22Rv1 (cell line): ENCODE measurements at regions not wholly inside any gene's neighbourhood (a gene's known extent, or its start where the extent isn't known, plus 50 kb on each side); places are given as distances from the start of the nearest gene placed in this dataset.

Source experiments
- H3K27ac ChIP-seq: fragments of 450-650 bp; 2 replicates; pipeline ENCODE4 v1.5.1; 2017
- ZFX ChIP-seq: fragments of 450-650 bp; IDR thresholded peaks from 2 replicates; pipeline ENCODE4 v1.6.1; 2017; ENCODE audit warnings: antibody characterized with exemption, borderline replicate concordance
- TF ChIP-seq, protein P1 (sequence below): fragments of 450-650 bp; IDR thresholded peaks from 2 replicates; pipeline ENCODE4 v1.5.1; 2017; ENCODE audit warnings: mild to moderate bottlenecking

DNA sequence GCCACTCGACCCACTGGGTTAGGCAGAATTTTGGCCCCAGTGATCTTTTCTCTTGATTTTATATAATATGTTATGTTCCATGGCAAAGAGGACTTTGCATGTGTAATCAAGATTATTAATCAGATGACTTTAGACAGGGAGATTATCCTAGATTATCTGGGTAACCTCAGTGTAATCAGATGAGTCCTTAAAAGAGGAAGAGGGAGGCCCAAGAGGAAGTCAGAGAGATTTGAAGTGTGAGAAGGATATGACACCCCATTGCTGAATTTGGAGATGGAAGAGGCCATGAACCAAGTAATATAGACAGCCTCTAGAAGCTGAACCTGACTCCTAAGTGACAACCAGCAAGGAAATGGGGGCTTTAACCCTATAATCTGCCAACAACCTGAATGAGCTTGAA is 117.1 kb upstream of the CSF3R start:
- no peak for TF ChIP-seq ZFX
- TF ChIP-seq, protein P1, sequence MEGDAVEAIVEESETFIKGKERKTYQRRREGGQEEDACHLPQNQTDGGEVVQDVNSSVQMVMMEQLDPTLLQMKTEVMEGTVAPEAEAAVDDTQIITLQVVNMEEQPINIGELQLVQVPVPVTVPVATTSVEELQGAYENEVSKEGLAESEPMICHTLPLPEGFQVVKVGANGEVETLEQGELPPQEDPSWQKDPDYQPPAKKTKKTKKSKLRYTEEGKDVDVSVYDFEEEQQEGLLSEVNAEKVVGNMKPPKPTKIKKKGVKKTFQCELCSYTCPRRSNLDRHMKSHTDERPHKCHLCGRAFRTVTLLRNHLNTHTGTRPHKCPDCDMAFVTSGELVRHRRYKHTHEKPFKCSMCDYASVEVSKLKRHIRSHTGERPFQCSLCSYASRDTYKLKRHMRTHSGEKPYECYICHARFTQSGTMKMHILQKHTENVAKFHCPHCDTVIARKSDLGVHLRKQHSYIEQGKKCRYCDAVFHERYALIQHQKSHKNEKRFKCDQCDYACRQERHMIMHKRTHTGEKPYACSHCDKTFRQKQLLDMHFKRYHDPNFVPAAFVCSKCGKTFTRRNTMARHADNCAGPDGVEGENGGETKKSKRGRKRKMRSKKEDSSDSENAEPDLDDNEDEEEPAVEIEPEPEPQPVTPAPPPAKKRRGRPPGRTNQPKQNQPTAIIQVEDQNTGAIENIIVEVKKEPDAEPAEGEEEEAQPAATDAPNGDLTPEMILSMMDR = no peak
- H3K27ac ChIP-seq = no peak overlapping the region

DNA sequence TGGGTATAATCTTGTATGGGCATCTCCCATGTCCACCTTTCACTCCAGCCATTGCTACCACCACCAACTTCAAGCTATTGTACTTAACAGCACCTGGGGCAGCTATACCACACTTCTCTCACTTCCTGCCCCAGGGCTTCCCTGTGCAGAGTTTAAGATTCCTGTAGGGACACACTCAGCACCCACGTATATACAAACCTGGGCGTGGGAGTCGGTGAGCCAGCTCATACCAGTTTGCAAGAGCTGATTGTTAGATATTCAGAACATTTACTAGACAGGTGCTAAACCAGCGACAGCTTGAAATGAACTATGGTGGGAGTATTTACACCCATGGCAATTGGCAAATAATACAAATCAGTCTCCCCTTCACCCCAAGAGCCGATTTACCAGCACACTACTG is 114.8 kb upstream of the CSF3R start:
- TF ChIP-seq ZFX = no peak
- TF ChIP-seq, protein P1 = no peak

DNA sequence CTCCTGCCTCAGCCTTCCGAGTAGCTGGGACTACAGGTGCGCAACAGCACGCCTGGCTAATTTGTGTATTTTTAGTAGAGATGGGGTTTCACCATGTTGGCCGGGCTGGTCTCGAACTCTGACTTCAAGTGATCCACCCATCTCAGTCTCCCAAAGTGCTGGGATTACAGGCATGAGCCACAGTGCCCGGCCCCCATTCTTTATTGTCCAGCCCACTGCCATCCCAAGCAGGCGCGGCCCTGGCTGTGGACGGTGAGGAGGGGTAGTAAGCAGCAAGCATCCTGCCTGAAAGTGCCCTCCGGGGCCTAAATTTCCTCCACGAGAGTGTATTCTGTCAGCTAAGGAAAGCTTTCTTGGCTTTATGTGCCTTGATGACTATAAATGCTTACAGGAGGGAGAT is 113.2 kb upstream of the CSF3R start:
- no peak overlapping the region for H3K27ac ChIP-seq
- TF ChIP-seq, protein P1 = no peak
- no peak for TF ChIP-seq ZFX

More for the DNA sequence above, 114.8 kb upstream of the CSF3R start:
- no peak overlapping the region for H3K27ac ChIP-seq

DNA sequence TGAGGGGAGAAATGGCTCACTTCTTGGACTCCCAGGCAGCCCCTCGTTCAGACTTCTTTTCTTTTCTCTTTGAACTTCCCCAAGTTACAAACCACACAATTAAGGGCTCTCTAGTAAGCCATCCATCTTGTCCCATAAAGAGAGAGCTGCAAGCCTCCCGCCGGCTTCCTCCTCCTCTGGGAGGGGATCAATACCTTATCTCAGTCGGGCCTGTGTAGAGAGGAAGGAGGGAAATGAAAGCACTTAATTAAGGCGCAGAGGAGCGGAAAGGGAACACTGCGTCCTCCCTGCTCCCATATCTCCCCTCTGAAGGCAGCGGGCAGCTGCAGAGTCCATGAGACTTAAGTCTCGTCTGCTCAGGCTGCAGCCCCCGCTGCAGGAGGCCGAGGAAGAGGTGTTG is 112.6 kb upstream of the CSF3R start:
- no peak overlapping the region for H3K27ac ChIP-seq
- TF ChIP-seq, protein P1 = no peak

DNA sequence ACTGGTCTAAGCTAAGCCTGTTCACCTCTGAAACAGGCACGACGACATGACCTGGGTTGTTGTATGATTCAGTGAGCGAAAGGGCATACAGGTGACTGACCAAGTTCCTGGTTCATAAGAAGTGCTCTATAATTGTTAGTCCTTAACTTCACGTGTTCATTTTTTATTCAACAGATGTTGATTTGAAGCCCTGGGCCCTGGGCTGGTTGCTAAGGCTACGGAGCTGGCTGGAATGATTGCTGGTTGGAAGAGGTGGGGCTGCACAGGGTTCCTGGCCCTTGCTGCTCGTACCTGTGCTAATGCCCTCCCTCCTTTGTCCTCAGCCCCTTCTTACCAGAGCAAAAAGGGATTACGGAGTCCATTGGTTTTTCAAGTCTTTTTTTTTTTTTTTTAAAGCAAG is 111.3 kb upstream of the CSF3R start:
- TF ChIP-seq, protein P1 = no peak
- TF ChIP-seq ZFX = no peak
- no peak overlapping the region for H3K27ac ChIP-seq

DNA sequence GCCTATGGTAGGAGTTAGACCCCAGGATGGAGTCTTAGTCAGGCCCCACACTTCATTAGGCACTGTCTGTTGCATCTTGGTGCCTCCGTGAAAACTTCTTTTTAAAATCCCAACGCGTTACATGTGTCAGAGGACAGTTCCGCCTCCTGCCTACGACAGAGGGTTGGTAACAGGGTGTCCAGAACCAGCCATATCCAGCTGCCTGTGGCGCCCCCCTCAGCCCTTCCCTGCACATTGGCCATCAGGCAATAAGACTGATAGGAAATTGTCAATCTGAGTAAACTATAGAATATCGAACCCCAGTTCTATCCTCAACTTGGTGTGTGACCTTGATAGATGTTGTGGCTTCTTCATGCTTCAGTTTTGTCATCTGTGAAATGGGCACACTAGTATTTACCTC is 108.6 kb upstream of the CSF3R start:
- H3K27ac ChIP-seq = no peak overlapping the region
- TF ChIP-seq, protein P1 = no peak
- no peak for TF ChIP-seq ZFX

DNA sequence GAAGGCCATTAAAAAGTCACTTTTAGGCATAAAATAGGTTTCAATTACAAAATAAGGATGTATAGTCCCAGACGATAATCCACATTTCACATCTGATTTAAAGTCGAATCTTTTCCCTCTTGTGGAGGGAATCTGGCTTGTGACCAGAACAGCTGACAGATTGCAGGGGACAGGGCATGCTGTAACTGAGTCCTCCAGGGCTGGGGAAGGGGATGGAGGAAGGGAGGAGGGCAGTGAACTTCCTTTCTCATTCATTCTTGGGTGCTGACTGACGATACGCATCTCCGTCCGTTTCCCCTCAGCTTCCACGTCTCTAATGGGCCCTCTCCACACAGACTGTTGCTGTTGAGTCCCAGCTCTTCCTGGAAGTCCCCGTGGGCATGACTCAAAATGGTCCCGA is 108.1 kb upstream of the CSF3R start:
- TF ChIP-seq, protein P1 = no peak
- no peak for TF ChIP-seq ZFX
- H3K27ac ChIP-seq = no peak overlapping the region
